Coronary artery (tissue), 2 donors: ENCODE measurements at regions not wholly inside any gene's neighbourhood (a gene's known extent, or its start where the extent isn't known, plus 50 kb on each side); places are given as distances from the start of the nearest gene placed in this dataset.

ENCODE experiments used
- DNase-seq: peaks from one replicate; pipeline ENCODE4 v3.0.0-alpha.2; 2017; ENCODE audit warnings: low spot score
- H3K27ac ChIP-seq, 2 donors: fragments of 200-600 bp; sonication (generic); one replicate each; pipeline ENCODE4 v1.5.1; 2016 to 2019
- H3K4me3 ChIP-seq: fragments of 200-600 bp; sonication (generic); 2 replicates; pipeline ENCODE4 v1.5.1; 2016; ENCODE audit warnings: mild to moderate bottlenecking, moderate library complexity
- CTCF ChIP-seq: fragments of 200-600 bp; sonication (generic); IDR thresholded peaks from one replicate; pipeline ENCODE4 v1.5.1; 2019; ENCODE audit warnings: antibody characterized with exemption

- DNase-seq: no peak
- no peak overlapping the region for H3K27ac ChIP-seq
- TF ChIP-seq CTCF: no peak
- no peak overlapping the region for H3K4me3 ChIP-seq
These were observed 53.8 kb upstream of the HPDL start for GRCh38 chr1:45272913-45273371.

DNA sequence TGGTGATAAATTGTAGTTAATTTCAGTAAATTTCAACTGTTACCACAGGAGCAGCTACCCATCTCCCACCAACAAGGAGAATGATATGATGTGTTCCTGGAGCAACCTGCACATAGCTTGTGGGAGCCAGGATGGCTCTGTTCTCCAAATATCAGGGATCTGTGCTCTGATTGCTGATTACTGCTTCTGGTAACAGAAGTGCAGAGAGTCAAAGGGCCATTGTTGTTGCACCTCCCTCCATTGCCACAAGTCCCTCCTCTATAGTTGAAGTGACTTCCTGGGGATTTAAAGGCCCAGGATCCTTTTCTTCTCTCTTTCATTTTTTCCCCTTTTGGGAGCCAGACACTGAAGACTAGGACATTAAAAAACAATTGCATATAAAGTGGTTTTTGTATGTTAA lies 51.6 kb upstream of the HPDL start:
- DNase-seq: no peak
- TF ChIP-seq CTCF: no peak
- Histone ChIP-seq H3K27ac (no peak overlapping the region), H3K4me3 (no peak overlapping the region)
